GM12878 (cell line): ENCODE measurements at regions not wholly inside any gene's neighbourhood (a gene's known extent, or its start where the extent isn't known, plus 50 kb on each side); places are given as distances from the start of the nearest gene placed in this dataset.

Experiments
- ATAC-seq: fragments of 200-7000 bp; cut with Tn5 transposase; 3 replicates; pipeline ENCODE4 v1.9.1; 2020; ENCODE audit warnings: mild to moderate bottlenecking, moderate library complexity
- BruUV-seq: library from RNA; stranded (reverse); fragments of 400-500 nt; replicated peaks from 2 replicates; lab custom pipeline; 2021; lab: Mats Ljungman, UMichigan
- CTCF ChIA-PET: fragments of 300-600 bp; sonication (Branson Sonifier 250); formaldehyde crosslinking; extraction: SDS; loops from one replicate; lab custom pipeline; 2021; ENCODE audit warnings: inconsistent platforms; lab: Yijun Ruan, JAX
- POLR2A ChIA-PET: fragments of 350-600 bp; formaldehyde crosslinking; extraction: SDS; loops from one replicate; lab custom pipeline; 2021; ENCODE audit warnings: inconsistent platforms; lab: Charles Lee
- RAD21 ChIA-PET: fragments of 300-600 bp; sonication (Branson Sonifier 250); formaldehyde crosslinking; loops from one replicate; lab custom pipeline; 2023; ENCODE audit warnings: antibody characterized with exemption; ENCODE audit not compliant: unreplicated experiment; lab: Charles Lee
- SMC1A ChIA-PET: fragments of 300-600 bp; sonication (Branson Sonifier 250); formaldehyde crosslinking; loops from one replicate; lab custom pipeline; 2023; ENCODE audit not compliant: unreplicated experiment, uncharacterized antibody; lab: Charles Lee
- DNase-seq: peaks from one replicate; pipeline ENCODE4 v3.0.0-alpha.2; 2011; ENCODE audit warnings: low read depth, low spot score
- FAIRE-seq: peaks from 3 replicates; lab custom pipeline; 2011; peaks lifted over from hg19 to GRCh38; lab: Jason Lieb, UNC
- H2AFZ ChIP-seq: 2 replicates; pipeline ENCODE4 v1.6.0; 2011; ENCODE audit warnings: low read depth, low read length, control low read depth; ENCODE audit not compliant: control insufficient read depth
- H3K27ac ChIP-seq: 2 replicates; pipeline ENCODE4 v1.5.1; 2011; ENCODE audit warnings: control low read depth; ENCODE audit not compliant: control insufficient read depth, insufficient read depth
- H3K27me3 ChIP-seq, 2 experiments: replicated peaks in 1 of 2; 2 replicates each; pipeline versions ENCODE4 v1.6.0 to v1.6.1; 2011; ENCODE audit warnings: low read length in 1 of 2; ENCODE audit not compliant: control insufficient read depth in 2 of 2, insufficient read depth in 2 of 2
- H3K36me3 ChIP-seq, 2 experiments: 2 replicates each; pipeline ENCODE4 v1.5.1; 2011; ENCODE audit warnings: low read length in 1 of 2; ENCODE audit not compliant: control insufficient read depth in 2 of 2, insufficient read depth in 2 of 2
- H3K4me1 ChIP-seq: 2 replicates; pipeline ENCODE4 v1.6.1; 2011; ENCODE audit warnings: mild to moderate bottlenecking, low read length, moderate library complexity, mixed read lengths; ENCODE audit not compliant: control insufficient read depth, insufficient read depth
- H3K4me2 ChIP-seq: 2 replicates; pipeline ENCODE4 v1.6.0; 2011; ENCODE audit warnings: control low read depth; ENCODE audit not compliant: control insufficient read depth, insufficient read depth
- H3K4me3 ChIP-seq: fragments of 200-600 bp; sonication (generic); 2 replicates; pipeline ENCODE4 v1.5.1; 2016
- H3K79me2 ChIP-seq: 2 replicates; pipeline ENCODE4 v1.6.0; 2011; ENCODE audit warnings: low read length; ENCODE audit not compliant: control insufficient read depth, insufficient read depth
- H3K9ac ChIP-seq: 2 replicates; pipeline ENCODE4 v1.8.0; 2011; ENCODE audit warnings: low read length, control low read depth, mixed read lengths; ENCODE audit not compliant: control insufficient read depth, insufficient read depth
- H3K9me3 ChIP-seq: replicated peaks from 3 replicates; pipeline ENCODE4 v1.5.1; 2011; ENCODE audit warnings: mild to moderate bottlenecking, low read length; ENCODE audit not compliant: control insufficient read depth, insufficient read depth
- H4K20me1 ChIP-seq: 2 replicates; pipeline ENCODE4 v1.6.0; 2011; ENCODE audit not compliant: control insufficient read depth, insufficient read depth
- ATF7 ChIP-seq: fragments of 450-650 bp; IDR thresholded peaks from 2 replicates; pipeline ENCODE4 v1.6.1; 2016; ENCODE audit warnings: low read depth, mild to moderate bottlenecking
- BHLHE40 ChIP-seq, 2 experiments: fragments of 450-650 bp in 1 of 2; IDR thresholded peaks; 2 replicates each; pipeline ENCODE4 v1.6.1; 2011 to 2017; ENCODE audit warnings: low read depth in 2 of 2, borderline replicate concordance in 1 of 2, improper control_type of control experiment in 1 of 2, low read length in 1 of 2, mild to moderate bottlenecking in 1 of 2
- CHD1 ChIP-seq: IDR thresholded peaks from 2 replicates; pipeline ENCODE4 v1.6.1; 2012; ENCODE audit warnings: low read depth, low read length, improper control_type of control experiment
- EP300 ChIP-seq, 2 experiments: fragments of 150-350 bp in 1 of 2; IDR thresholded peaks; 2 replicates each; pipeline ENCODE4 v1.6.1; 2011 to 2012; ENCODE audit warnings: low read depth in 2 of 2, low read length in 2 of 2, borderline replicate concordance in 1 of 2, improper control_type of control experiment in 1 of 2, inconsistent platforms in 1 of 2; ENCODE audit not compliant: control insufficient read depth in 1 of 2
- KLF5 ChIP-seq: fragments of 450-650 bp; IDR thresholded peaks from 2 replicates; pipeline ENCODE4 v1.6.1; 2014; ENCODE audit warnings: mild to moderate bottlenecking; ENCODE audit not compliant: partially characterized antibody
- NRF1 ChIP-seq: conservative IDR thresholded peaks from 2 replicates; pipeline ENCODE4 v1.6.1; 2011; ENCODE audit warnings: mild to moderate bottlenecking, low read depth, low read length, improper control_type of control experiment
- RFX5 ChIP-seq: IDR thresholded peaks from 2 replicates; pipeline ENCODE4 v1.6.1; 2011; ENCODE audit warnings: low read depth, low read length, improper control_type of control experiment
- SMARCA5 ChIP-seq: fragments of 450-650 bp; IDR thresholded peaks from 2 replicates; pipeline ENCODE4 v1.6.1; 2017; ENCODE audit warnings: mild to moderate bottlenecking
- SUZ12 ChIP-seq: fragments of 200-600 bp; sonication (generic); IDR thresholded peaks from one replicate; pipeline ENCODE4 v1.6.1; 2018; ENCODE audit warnings: antibody characterized with exemption, mild to moderate bottlenecking; ENCODE audit not compliant: unreplicated experiment
- WGBS: methylation state at CpG from one replicate; pipeline ENCODE4 v1.1.6; 2016; ENCODE audit warnings: low lambda C conversion rate; ENCODE audit not compliant: insufficient replicate concordance, insufficient coverage; ENCODE audit errors: missing lambda C conversion rate; 5-methylcytosine and 5-hydroxymethylcytosine counted together
- in situ Hi-C: fragments of 300-500 bp; cut with MboI; formaldehyde crosslinking; loops from 9 replicates; pipeline ENCODE4 v1.14.3; 2018; ENCODE audit warnings: mixed read lengths
- intact Hi-C: fragments of 100-400 bp; cut with micrococcal nuclease; formaldehyde crosslinking; loops from one replicate; pipeline ENCODE4 v1.14.2; 2022; ENCODE audit not compliant: unreplicated experiment
- TF ChIP-seq, protein P1 (sequence below): fragments of 450-650 bp; IDR thresholded peaks from 2 replicates; pipeline ENCODE4 v1.6.1; 2017; ENCODE audit warnings: low read depth, mild to moderate bottlenecking, moderate library complexity
- TF ChIP-seq, protein P2 (sequence below): IDR thresholded peaks from 2 replicates; pipeline ENCODE4 v1.6.1; 2012; ENCODE audit warnings: mild to moderate bottlenecking, low read depth, low read length

DNA sequence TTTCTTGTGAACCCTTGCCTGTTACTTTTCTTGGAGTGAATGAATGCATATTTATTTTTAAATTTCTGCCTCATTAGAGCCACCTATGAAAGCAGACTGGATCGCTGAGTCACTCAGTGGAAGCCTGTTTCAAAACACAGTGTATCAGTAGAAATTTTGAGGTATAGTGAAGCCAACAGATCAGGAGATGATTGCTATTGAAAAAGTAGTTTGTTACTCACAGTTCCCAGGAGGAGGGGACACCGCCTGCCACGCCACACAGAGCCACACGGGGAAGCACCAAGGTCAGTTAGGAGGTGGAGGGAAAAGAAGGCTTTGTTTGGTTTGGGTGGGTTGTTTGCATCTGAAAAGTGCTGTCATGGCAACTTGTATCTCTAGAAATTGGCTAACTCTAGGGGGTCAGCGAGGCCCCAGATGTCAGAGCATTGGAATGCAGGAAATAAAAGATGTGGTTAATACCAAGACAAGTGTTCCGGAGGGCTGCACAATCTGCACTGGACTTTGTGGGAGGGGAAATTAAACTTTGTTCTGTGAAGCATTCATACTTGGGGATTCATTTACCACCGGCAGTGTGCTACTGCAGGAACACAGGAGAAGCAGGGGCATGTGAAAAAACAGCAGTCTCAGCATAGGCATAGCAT lies 106.4 kb upstream of the SDK1 start:
- Histone ChIP-seq H3K4me1 (no peaks in the 10 kb centered on the region), H3K27ac (no peak overlapping the region), H3K4me3 (no peak overlapping the region), H2AFZ (no peak overlapping the region), H3K4me2 (no peak overlapping the region), H3K36me3 (no peaks in the 10 kb centered on the region), H3K79me2 (no peaks in the 10 kb centered on the region), H3K27me3 (no peaks in the 10 kb centered on the region), H3K9ac (no peak overlapping the region), H3K9me3 (no peaks in the 10 kb centered on the region; the same call in 2 of the 3 replicates), H4K20me1 (no peaks in the 10 kb centered on the region)
- BruUV-seq: no TSS peak
- intact Hi-C loops: no loop called here
- ChIA-PET POLR2A (no interaction called here), CTCF (interaction anchor here (1.9 kb wide), 1 partner anchor 329 kb away, joined by 4 read pairs; no protein-coding TSS in a partner anchor), RAD21 (no interaction called here), SMC1A (no interaction called here)
- TF ChIP-seq, protein P1, sequence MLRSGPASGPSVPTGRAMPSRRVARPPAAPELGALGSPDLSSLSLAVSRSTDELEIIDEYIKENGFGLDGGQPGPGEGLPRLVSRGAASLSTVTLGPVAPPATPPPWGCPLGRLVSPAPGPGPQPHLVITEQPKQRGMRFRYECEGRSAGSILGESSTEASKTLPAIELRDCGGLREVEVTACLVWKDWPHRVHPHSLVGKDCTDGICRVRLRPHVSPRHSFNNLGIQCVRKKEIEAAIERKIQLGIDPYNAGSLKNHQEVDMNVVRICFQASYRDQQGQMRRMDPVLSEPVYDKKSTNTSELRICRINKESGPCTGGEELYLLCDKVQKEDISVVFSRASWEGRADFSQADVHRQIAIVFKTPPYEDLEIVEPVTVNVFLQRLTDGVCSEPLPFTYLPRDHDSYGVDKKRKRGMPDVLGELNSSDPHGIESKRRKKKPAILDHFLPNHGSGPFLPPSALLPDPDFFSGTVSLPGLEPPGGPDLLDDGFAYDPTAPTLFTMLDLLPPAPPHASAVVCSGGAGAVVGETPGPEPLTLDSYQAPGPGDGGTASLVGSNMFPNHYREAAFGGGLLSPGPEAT: no peak
- TF ChIP-seq SMARCA5 (no peak), ATF7 (no peak), BHLHE40 (IDR thresholded peaks at IDR 0.05; ENCODE audit: borderline replicate concordance in 1 of 2, low read depth in 2 of 2, low read length in 1 of 2) (no peak), CHD1 (no peak), NRF1 (no peak), KLF5 (no peak), EP300 (IDR thresholded peaks at IDR 0.05; ENCODE audit: borderline replicate concordance in 1 of 2, control insufficient read depth in 1 of 2, low read depth in 2 of 2, low read length in 2 of 2) (no peak), RFX5 (no peak), SUZ12 (no peak)
- TF ChIP-seq, protein P2, sequence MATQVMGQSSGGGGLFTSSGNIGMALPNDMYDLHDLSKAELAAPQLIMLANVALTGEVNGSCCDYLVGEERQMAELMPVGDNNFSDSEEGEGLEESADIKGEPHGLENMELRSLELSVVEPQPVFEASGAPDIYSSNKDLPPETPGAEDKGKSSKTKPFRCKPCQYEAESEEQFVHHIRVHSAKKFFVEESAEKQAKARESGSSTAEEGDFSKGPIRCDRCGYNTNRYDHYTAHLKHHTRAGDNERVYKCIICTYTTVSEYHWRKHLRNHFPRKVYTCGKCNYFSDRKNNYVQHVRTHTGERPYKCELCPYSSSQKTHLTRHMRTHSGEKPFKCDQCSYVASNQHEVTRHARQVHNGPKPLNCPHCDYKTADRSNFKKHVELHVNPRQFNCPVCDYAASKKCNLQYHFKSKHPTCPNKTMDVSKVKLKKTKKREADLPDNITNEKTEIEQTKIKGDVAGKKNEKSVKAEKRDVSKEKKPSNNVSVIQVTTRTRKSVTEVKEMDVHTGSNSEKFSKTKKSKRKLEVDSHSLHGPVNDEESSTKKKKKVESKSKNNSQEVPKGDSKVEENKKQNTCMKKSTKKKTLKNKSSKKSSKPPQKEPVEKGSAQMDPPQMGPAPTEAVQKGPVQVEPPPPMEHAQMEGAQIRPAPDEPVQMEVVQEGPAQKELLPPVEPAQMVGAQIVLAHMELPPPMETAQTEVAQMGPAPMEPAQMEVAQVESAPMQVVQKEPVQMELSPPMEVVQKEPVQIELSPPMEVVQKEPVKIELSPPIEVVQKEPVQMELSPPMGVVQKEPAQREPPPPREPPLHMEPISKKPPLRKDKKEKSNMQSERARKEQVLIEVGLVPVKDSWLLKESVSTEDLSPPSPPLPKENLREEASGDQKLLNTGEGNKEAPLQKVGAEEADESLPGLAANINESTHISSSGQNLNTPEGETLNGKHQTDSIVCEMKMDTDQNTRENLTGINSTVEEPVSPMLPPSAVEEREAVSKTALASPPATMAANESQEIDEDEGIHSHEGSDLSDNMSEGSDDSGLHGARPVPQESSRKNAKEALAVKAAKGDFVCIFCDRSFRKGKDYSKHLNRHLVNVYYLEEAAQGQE: no peak
- DNase-seq (no peak), ATAC-seq (no peak), FAIRE-seq (no peak)
- in situ Hi-C loops: no loop called here
- WGBS: 37% methylated on average over 7 of the region's 7 CpGs
